ENCODE measurements at regions not wholly inside any gene's neighbourhood (a gene's known extent, or its start where the extent isn't known, plus 50 kb on each side); places are given as distances from the start of the nearest gene placed in this dataset.

GRCh38 chr4:12041828-12042227 lies 613.1 kb upstream of the HS3ST1 start:
- Histone ChIP-seq H3K4me3 (no peak overlapping the region), H3K27ac (no peak overlapping the region), H3K27me3 (replicated peaks; ENCODE audit: insufficient read depth) (no peaks in the 10 kb centered on the region), H3K36me3 (no peaks in the 10 kb centered on the region), H3K4me1 (ENCODE audit: control insufficient read depth in 1 of 2, low read depth in 2 of 2) (no peaks in the 10 kb centered on the region), H3K9me3 (no peaks in the 10 kb centered on the region)
- no peak for TF ChIP-seq CTCF (IDR thresholded peaks at IDR 0.05)
- ATAC-seq (ENCODE audit: insufficient number of reproducible peaks, low FRiP score, low read depth) (no peak), DNase-seq (ENCODE audit: low spot score) (no peak)

GRCh38 chr4:12036450-12036849 lies 607.8 kb upstream of the HS3ST1 start:
- ATAC-seq (ENCODE audit: insufficient number of reproducible peaks, low FRiP score, low read depth), result no peak

GRCh38 chr4:12028258-12028657 lies 599.6 kb upstream of the HS3ST1 start:
- H3K36me3 ChIP-seq, result no peaks in the 10 kb centered on the region
- no peaks in the 10 kb centered on the region for H3K27me3 ChIP-seq (replicated peaks; ENCODE audit: insufficient read depth)
- DNase-seq (ENCODE audit: low spot score) (no peak), ATAC-seq (ENCODE audit: insufficient number of reproducible peaks, low FRiP score, low read depth) (no peak)
- H3K4me1 ChIP-seq (ENCODE audit: control insufficient read depth in 1 of 2, low read depth in 2 of 2), result no peaks in the 10 kb centered on the region
- no peaks in the 10 kb centered on the region for H3K9me3 ChIP-seq
- no peak for TF ChIP-seq CTCF (IDR thresholded peaks at IDR 0.05)
- no peak overlapping the region for H3K27ac ChIP-seq
- H3K4me3 ChIP-seq, result no peak overlapping the region

More at GRCh38 chr4:12036450-12036849, 607.8 kb upstream of the HS3ST1 start:
- TF ChIP-seq CTCF (IDR thresholded peaks at IDR 0.05), result no peak
- no peak for DNase-seq (ENCODE audit: low spot score)
- H3K36me3 ChIP-seq, result no peaks in the 10 kb centered on the region
- H3K9me3 ChIP-seq, result no peaks in the 10 kb centered on the region
- H3K27ac ChIP-seq, result no peak overlapping the region
- no peak overlapping the region for H3K4me3 ChIP-seq
- no peaks in the 10 kb centered on the region for H3K4me1 ChIP-seq (ENCODE audit: control insufficient read depth in 1 of 2, low read depth in 2 of 2)
- H3K27me3 ChIP-seq (replicated peaks; ENCODE audit: insufficient read depth), result no peaks in the 10 kb centered on the region

- Histone ChIP-seq H3K27me3 (replicated peaks; ENCODE audit: insufficient read depth) (no peaks in the 10 kb centered on the region), H3K9me3 (no peaks in the 10 kb centered on the region), H3K4me1 (ENCODE audit: control insufficient read depth in 1 of 2, low read depth in 2 of 2) (no peaks in the 10 kb centered on the region), H3K4me3 (no peak overlapping the region), H3K27ac (no peak overlapping the region), H3K36me3 (no peaks in the 10 kb centered on the region)
- ATAC-seq (ENCODE audit: insufficient number of reproducible peaks, low FRiP score, low read depth) (no peak), DNase-seq (ENCODE audit: low spot score) (no peak)
- no peak for TF ChIP-seq CTCF (IDR thresholded peaks at IDR 0.05)
Measured at GRCh38 chr4:12022409-12022808, 593.7 kb upstream of the HS3ST1 start.

GRCh38 chr4:12016729-12017128 lies 588.0 kb upstream of the HS3ST1 start:
- Histone ChIP-seq H3K27ac (no peak overlapping the region), H3K9me3 (peaks cover 9% of the 10 kb centered on the region), H3K36me3 (no peaks in the 10 kb centered on the region), H3K27me3 (replicated peaks; ENCODE audit: insufficient read depth) (no peaks in the 10 kb centered on the region), H3K4me1 (ENCODE audit: control insufficient read depth in 1 of 2, low read depth in 2 of 2) (no peaks in the 10 kb centered on the region), H3K4me3 (no peak overlapping the region)
- ATAC-seq (ENCODE audit: insufficient number of reproducible peaks, low FRiP score, low read depth) (no peak), DNase-seq (ENCODE audit: low spot score) (no peak)
- no peak for TF ChIP-seq CTCF (IDR thresholded peaks at IDR 0.05)
